SK-N-SH treated with all-trans-retinoic acid at 6 μM for 48 hours (cell line): ENCODE measurements at regions not wholly inside any gene's neighbourhood (a gene's known extent, or its start where the extent isn't known, plus 50 kb on each side); places are given as distances from the start of the nearest gene placed in this dataset.

Experiments used
- ARNTL ChIP-seq: fragments of 450-650 bp; formaldehyde crosslinking; IDR thresholded peaks from 2 replicates; pipeline ENCODE4 v1.5.0; 2020; ENCODE audit warnings: low read depth, mild to moderate bottlenecking, moderate library complexity, borderline replicate concordance
- CREB5 ChIP-seq: fragments of 250-450 bp; sonication (Bioruptor Pico); IDR thresholded peaks from 2 replicates; pipeline ENCODE4 v1.5.1; 2020; ENCODE audit warnings: low read depth, mild to moderate bottlenecking, moderate library complexity
- ISL1 ChIP-seq: fragments of 250-450 bp; sonication (Bioruptor Pico); IDR thresholded peaks from 2 replicates; pipeline ENCODE4 v2.1.2; 2022; ENCODE audit warnings: mild to moderate bottlenecking, moderate library complexity
- TCF4 ChIP-seq: fragments of 250-450 bp; sonication (Bioruptor Pico); IDR thresholded peaks from 2 replicates; pipeline ENCODE4 v1.8.0; 2021; ENCODE audit warnings: mild to moderate bottlenecking, moderate library complexity, borderline replicate concordance
- TOX ChIP-seq: fragments of 250-450 bp; sonication (Bioruptor Pico); IDR thresholded peaks from 2 replicates; pipeline ENCODE4 v1.8.0; 2021; ENCODE audit warnings: mild to moderate bottlenecking, moderate library complexity, borderline replicate concordance
- ZC3H10 ChIP-seq: fragments of 250-450 bp; sonication (Bioruptor Pico); IDR thresholded peaks from 2 replicates; pipeline ENCODE4 v1.5.1; 2021; ENCODE audit warnings: mild to moderate bottlenecking, moderate library complexity
- ZFP3 ChIP-seq: fragments of 250-450 bp; sonication (Bioruptor Pico); IDR thresholded peaks from 2 replicates; pipeline ENCODE4 v1.5.0; 2020; ENCODE audit warnings: mild to moderate bottlenecking, moderate library complexity
- ZFP30 ChIP-seq: fragments of 450-650 bp; formaldehyde crosslinking; IDR thresholded peaks from 2 replicates; pipeline ENCODE4 v1.5.0; 2022; ENCODE audit warnings: mild to moderate bottlenecking, moderate library complexity
- ZNF70 ChIP-seq: fragments of 450-650 bp; formaldehyde crosslinking; IDR thresholded peaks from 2 replicates; pipeline ENCODE4 v1.5.0; 2020; ENCODE audit warnings: mild to moderate bottlenecking, moderate library complexity
- ZNF8 ChIP-seq: fragments of 450-650 bp; formaldehyde crosslinking; IDR thresholded peaks from 2 replicates; pipeline ENCODE4 v1.5.0; 2020; ENCODE audit warnings: mild to moderate bottlenecking, moderate library complexity
- TF ChIP-seq, protein P1 (sequence below): fragments of 250-450 bp; sonication (Bioruptor Pico); IDR thresholded peaks from 2 replicates; pipeline ENCODE4 v1.5.1; 2021; ENCODE audit warnings: mild to moderate bottlenecking, moderate library complexity
- TF ChIP-seq, protein P2 (sequence below): fragments of 250-450 bp; sonication (Bioruptor Pico); IDR thresholded peaks from 2 replicates; pipeline ENCODE4 v1.5.0; 2020; ENCODE audit warnings: mild to moderate bottlenecking, moderate library complexity

GRCh38 chr1:55473661-55474060, 258.5 kb upstream of the USP24 start:
- TF ChIP-seq ZFP3 (CRISPR knock-in tag) (no peak), ZNF70 (CRISPR knock-in tag) (no peak), ISL1 (CRISPR knock-in tag) (no peak), TOX (no peak), ZFP30 (CRISPR knock-in tag) (no peak), TCF4 (CRISPR knock-in tag) (no peak), ZC3H10 (no peak), ZNF8 (no peak), ARNTL (no peak), CREB5 (CRISPR knock-in tag) (no peak)
- TF ChIP-seq, protein P1, sequence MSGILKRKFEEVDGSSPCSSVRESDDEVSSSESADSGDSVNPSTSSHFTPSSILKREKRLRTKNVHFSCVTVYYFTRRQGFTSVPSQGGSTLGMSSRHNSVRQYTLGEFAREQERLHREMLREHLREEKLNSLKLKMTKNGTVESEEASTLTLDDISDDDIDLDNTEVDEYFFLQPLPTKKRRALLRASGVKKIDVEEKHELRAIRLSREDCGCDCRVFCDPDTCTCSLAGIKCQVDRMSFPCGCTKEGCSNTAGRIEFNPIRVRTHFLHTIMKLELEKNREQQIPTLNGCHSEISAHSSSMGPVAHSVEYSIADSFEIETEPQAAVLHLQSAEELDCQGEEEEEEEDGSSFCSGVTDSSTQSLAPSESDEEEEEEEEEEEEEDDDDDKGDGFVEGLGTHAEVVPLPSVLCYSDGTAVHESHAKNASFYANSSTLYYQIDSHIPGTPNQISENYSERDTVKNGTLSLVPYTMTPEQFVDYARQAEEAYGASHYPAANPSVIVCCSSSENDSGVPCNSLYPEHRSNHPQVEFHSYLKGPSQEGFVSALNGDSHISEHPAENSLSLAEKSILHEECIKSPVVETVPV (CRISPR knock-in tag), result no peak
- TF ChIP-seq, protein P2, sequence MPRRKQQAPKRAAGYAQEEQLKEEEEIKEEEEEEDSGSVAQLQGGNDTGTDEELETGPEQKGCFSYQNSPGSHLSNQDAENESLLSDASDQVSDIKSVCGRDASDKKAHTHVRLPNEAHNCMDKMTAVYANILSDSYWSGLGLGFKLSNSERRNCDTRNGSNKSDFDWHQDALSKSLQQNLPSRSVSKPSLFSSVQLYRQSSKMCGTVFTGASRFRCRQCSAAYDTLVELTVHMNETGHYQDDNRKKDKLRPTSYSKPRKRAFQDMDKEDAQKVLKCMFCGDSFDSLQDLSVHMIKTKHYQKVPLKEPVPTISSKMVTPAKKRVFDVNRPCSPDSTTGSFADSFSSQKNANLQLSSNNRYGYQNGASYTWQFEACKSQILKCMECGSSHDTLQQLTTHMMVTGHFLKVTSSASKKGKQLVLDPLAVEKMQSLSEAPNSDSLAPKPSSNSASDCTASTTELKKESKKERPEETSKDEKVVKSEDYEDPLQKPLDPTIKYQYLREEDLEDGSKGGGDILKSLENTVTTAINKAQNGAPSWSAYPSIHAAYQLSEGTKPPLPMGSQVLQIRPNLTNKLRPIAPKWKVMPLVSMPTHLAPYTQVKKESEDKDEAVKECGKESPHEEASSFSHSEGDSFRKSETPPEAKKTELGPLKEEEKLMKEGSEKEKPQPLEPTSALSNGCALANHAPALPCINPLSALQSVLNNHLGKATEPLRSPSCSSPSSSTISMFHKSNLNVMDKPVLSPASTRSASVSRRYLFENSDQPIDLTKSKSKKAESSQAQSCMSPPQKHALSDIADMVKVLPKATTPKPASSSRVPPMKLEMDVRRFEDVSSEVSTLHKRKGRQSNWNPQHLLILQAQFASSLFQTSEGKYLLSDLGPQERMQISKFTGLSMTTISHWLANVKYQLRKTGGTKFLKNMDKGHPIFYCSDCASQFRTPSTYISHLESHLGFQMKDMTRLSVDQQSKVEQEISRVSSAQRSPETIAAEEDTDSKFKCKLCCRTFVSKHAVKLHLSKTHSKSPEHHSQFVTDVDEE (CRISPR knock-in tag), result no peak
